H7 (cell line): ENCODE measurements at regions not wholly inside any gene's neighbourhood (a gene's known extent, or its start where the extent isn't known, plus 50 kb on each side); places are given as distances from the start of the nearest gene placed in this dataset.
"Not testable (repeated sequence)": the region's sequence is repeated elsewhere in the genome, so short reads cannot be mapped to it uniquely, and the experiment has no call there.

Experiments
- DNase-seq: peaks from one replicate; pipeline ENCODE4 v3.0.0; 2012
- H3K27me3 ChIP-seq: 2 replicates; pipeline ENCODE4 v1.6.0; 2011; ENCODE audit warnings: mild to moderate bottlenecking, low read length; ENCODE audit not compliant: control insufficient read depth, insufficient read depth
- H3K36me3 ChIP-seq: replicated peaks from 2 replicates; pipeline ENCODE4 v1.5.1; 2011; ENCODE audit warnings: low read length; ENCODE audit not compliant: control insufficient read depth, insufficient read depth
- H3K4me3 ChIP-seq: 2 replicates; pipeline ENCODE4 v1.5.1; 2011; ENCODE audit warnings: low read depth, mild to moderate bottlenecking, control low read depth, low read length, moderate library complexity; ENCODE audit not compliant: insufficient read depth

DNA sequence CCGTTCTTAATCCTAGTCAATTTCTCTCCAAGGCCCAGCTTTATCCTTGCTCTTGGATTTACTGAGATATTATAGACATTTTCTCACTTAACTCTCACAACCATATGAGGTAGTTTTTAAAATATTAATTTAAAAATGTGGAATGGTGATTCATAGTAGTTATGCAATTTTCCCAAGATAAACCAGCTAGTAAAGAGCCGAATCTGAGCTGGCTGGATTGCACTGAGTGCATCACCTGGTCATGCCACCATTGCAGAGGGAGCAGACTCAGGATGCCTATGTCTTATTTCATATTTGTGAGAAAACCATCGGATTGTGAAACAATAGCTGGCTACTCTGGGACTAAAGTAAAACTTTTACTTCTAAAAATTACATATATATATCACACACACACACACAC lies 494.0 kb downstream of the KCNT2 start:
- no peaks in the 10 kb centered on the region for H3K27me3 ChIP-seq
- DNase-seq = no peak
- H3K36me3 ChIP-seq = no peaks in the 10 kb centered on the region
- H3K4me3 ChIP-seq = no peak overlapping the region

- not testable (repeated sequence) for H3K27me3 ChIP-seq, DNase-seq, H3K36me3 ChIP-seq, H3K4me3 ChIP-seq
These were observed 499.2 kb downstream of the KCNT2 start for GRCh38 chr1:196108990-196109389.

DNA sequence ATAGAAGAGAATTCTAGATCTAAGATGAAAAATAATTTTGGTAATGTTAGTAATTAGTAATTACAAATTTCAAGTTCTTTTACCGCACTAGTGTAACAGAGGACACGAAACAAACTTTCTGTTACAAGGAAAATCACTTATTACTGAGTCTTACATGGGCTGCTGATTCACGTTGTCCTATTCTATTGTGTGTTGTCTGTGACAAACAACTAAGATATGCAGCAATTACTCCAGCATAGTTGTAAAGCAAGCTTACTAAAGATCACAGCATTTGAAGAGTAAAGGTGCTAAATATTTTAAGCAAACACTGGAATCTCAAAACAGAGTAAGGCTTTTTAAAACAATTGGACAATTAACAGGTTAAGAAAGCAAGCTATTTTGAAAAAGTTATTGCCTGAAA lies 502.3 kb downstream of the KCNT2 start:
- no peaks in the 10 kb centered on the region for H3K36me3 ChIP-seq
- H3K4me3 ChIP-seq = no peak overlapping the region
- no peak for DNase-seq
- no peaks in the 10 kb centered on the region for H3K27me3 ChIP-seq

GRCh38 chr1:196102826-196103225 lies 505.4 kb downstream of the KCNT2 start:
- no peaks in the 10 kb centered on the region for H3K27me3 ChIP-seq
- H3K4me3 ChIP-seq = no peak overlapping the region
- no peaks in the 10 kb centered on the region for H3K36me3 ChIP-seq
- no peak for DNase-seq

DNA sequence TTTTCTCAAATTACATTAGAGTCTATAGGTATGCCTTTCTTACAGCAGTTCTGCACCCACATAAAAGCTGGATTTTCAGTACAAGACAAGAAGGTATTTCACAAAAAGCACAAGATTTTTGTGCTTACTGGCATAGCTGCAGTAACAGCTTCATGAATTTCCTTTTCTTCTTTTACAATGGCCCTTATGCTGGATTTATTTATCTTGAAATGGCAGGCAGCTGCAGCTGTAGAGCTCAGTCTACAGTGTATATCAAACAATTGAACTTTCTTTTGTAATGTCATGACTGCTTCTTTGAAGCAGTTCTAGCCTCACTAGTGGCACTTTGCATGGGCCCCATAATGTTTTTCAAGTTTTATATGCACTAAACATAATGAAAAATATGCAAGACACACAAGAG lies 510.2 kb downstream of the KCNT2 start:
- H3K27me3 ChIP-seq = no peaks in the 10 kb centered on the region
- DNase-seq = no peak
- no peaks in the 10 kb centered on the region for H3K36me3 ChIP-seq
- no peak overlapping the region for H3K4me3 ChIP-seq

- H3K36me3 ChIP-seq = no peaks in the 10 kb centered on the region
- no peak for DNase-seq
- no peak overlapping the region for H3K4me3 ChIP-seq
- H3K27me3 ChIP-seq = no peaks in the 10 kb centered on the region
These were observed 513.4 kb downstream of the KCNT2 start for GRCh38 chr1:196094821-196095220.

DNA sequence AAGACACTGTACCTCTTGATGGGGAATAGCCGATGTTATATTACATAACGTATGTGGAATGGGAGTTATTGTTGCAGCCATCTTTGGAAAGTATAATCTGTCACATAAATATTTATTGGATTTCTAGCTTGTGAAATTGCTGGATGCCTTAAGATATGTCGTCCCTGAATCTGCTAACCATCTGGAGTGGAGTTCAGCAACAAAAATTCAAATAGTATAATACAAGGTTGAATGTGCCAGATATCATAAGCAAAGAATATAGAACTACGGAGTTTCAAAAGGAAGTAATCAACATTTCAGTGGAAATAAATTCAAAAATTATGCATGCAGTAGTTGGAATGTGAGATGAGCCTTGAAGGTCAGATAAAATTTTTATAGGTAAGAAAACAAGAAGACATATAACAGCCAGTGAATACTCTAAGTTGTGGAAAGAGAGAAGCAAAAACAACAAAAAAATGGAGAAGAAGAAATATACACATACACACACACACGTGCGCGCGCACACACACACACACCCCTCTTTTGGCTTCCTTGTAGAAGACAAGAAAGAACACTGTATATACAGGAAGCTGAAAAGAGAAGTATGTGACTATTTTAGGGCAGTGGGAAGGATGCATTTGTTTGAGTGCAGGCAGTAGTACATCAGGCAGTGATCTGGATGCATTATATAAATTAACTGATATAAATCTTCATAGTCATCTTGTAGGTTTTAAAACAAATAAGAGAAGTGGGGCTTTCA lies 516.7 kb downstream of the KCNT2 start:
- Histone ChIP-seq H3K27me3 (no peaks in the 10 kb centered on the region), H3K36me3 (no peaks in the 10 kb centered on the region), H3K4me3 (no peak overlapping the region)
- DNase-seq = no peak

DNA sequence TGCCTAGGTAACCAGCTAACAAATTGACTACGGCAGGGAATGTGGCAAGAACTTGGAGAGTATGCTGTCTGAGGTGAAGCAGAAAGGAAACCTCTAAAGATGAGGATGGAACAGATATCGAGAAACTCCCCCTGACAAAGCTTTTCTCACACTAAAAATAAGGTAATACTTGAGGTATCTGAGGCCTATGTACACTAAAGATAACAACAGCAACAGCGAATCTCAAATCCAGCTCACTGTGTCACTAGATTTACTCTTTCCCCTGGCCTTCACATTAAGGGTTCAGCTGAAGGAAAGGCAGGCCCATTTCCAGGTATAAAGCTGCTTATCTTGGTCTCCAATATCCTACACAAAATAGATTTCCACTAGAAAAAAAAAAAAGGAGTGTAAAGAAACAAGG lies 518.0 kb downstream of the KCNT2 start:
- Histone ChIP-seq H3K27me3 (no peaks in the 10 kb centered on the region), H3K36me3 (no peaks in the 10 kb centered on the region), H3K4me3 (no peak overlapping the region)
- DNase-seq = no peak

GRCh38 chr1:196088541-196088940 lies 519.7 kb downstream of the KCNT2 start:
- Histone ChIP-seq H3K27me3 (no peaks in the 10 kb centered on the region), H3K36me3 (no peaks in the 10 kb centered on the region), H3K4me3 (no peak overlapping the region)
- DNase-seq = no peak

DNA sequence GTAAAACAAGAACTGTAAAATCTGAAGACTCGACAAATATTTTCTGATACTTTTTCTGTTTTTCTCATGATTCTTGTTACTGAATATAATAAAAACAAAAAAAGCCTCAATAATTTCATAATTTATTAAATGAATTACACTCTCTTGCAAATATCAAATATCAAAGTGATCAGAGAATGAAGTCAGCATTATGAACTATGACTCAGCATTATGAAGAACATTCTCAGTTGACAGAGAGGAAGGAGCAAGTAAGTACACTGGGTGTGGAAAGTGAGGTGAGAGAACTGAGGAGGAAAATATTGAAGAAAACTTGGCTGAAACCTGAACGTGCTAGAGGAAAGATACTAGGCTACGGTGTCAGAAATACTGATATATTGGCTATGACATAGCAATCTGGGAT lies 529.5 kb downstream of the KCNT2 start:
- H3K4me3 ChIP-seq = no peak overlapping the region
- no peaks in the 10 kb centered on the region for H3K36me3 ChIP-seq
- DNase-seq = no peak
- no peaks in the 10 kb centered on the region for H3K27me3 ChIP-seq

DNA sequence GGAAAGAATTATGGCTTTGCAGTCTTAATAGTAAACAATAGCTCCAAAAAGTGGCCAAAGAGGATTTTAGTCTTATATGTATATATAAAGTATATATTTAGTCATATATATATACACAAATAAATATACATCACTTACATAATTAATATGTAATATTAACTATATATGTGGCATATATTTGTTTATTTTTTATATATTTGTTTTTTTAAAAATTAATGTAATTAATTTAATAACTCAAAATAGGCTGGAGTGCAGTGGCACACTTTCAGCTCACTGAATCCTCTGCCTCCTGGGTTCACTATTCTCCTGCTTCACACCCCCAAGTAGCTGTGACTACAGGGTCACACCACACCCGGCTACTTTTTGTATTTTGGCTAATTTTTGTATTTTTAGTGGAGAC lies 532.6 kb downstream of the KCNT2 start:
- no peak overlapping the region for H3K4me3 ChIP-seq
- DNase-seq = no peak
- no peaks in the 10 kb centered on the region for H3K36me3 ChIP-seq
- H3K27me3 ChIP-seq = no peaks in the 10 kb centered on the region

DNA sequence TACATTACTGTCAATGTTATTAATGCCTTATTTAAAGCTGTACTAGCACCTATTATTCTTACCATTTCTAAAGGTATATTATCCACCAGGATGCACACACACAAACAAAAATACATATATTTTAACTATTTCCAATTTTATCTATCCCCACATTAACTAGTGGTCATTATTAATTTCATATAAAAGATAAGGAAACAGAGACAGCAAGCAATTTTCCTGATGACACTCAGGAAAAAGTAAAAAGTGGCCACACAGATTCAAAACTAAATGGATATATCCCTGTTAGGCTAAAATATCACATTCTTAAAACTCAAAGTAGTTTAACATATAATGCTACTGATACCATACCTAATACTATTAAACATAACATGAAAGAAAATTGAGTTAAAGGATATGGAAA lies 534.1 kb downstream of the KCNT2 start:
- no peak overlapping the region for H3K4me3 ChIP-seq
- no peaks in the 10 kb centered on the region for H3K36me3 ChIP-seq
- DNase-seq = no peak
- H3K27me3 ChIP-seq = no peaks in the 10 kb centered on the region

DNA sequence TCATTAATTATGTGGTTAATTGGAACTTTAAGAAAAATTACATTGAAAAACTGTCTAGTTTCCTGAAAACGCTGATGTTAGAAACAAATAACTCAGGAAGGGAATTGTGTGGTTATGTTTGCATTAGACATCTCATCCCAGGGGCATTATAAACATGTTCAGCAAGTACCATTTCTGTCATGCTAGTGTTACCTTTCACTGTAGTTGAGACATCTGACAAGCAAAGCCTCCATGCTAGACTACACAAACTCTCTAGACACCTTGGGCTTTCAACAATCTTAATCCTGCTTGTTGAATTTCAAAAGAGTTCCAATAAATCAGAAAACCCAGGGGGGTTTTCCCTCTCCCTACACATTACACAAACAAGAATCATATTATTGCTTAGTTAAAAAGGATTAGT lies 536.8 kb downstream of the KCNT2 start:
- Histone ChIP-seq H3K27me3 (no peaks in the 10 kb centered on the region), H3K4me3 (no peak overlapping the region), H3K36me3 (no peaks in the 10 kb centered on the region)
- no peak for DNase-seq

GRCh38 chr1:196070940-196071339 lies 537.3 kb downstream of the KCNT2 start:
- no peak for DNase-seq
- Histone ChIP-seq H3K36me3 (no peaks in the 10 kb centered on the region), H3K27me3 (no peaks in the 10 kb centered on the region)

GRCh38 chr1:196063952-196064351 lies 544.3 kb downstream of the KCNT2 start:
- Histone ChIP-seq H3K36me3 (no peaks in the 10 kb centered on the region), H3K27me3 (no peaks in the 10 kb centered on the region), H3K4me3 (no peak overlapping the region)
- no peak for DNase-seq

More at GRCh38 chr1:196070940-196071339, 537.3 kb downstream of the KCNT2 start:
- H3K4me3 ChIP-seq = no peak overlapping the region

- no peak for DNase-seq
- H3K36me3 ChIP-seq = no peaks in the 10 kb centered on the region
- no peaks in the 10 kb centered on the region for H3K27me3 ChIP-seq
- no peak overlapping the region for H3K4me3 ChIP-seq
These were observed 544.9 kb downstream of the KCNT2 start for GRCh38 chr1:196063294-196063693.
